ENCODE measurements at regions not wholly inside any gene's neighbourhood (a gene's known extent, or its start where the extent isn't known, plus 50 kb on each side); places are given as distances from the start of the nearest gene placed in this dataset.

DNA sequence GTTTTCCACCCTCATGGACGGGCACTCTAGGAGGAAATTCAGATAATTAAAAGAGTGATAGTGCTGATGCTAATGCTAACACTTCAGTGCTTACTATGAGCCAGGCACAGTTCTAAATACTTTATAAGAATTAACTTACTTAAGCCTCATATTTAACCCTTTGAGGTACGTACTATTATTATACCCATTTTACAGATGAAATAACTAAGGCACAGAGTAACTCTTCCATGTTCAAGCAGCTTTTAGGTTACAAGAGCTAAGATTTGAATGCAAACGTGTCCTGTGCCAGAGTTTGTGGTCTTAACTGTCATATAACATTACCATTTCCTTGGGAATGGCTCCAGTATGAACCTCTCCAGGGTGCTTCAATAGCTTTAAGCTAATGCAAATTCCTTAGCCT lies 114.7 kb upstream of the PRR23C start:
- Histone ChIP-seq H3K4me3 (ENCODE audit: low read depth in 2 of 2, low read length in 2 of 2) (no peak overlapping the region), H3K27me3 (ENCODE audit: control insufficient read depth, insufficient read depth, low read length) (no peaks in the 10 kb centered on the region; the same call in 1 of the 2 replicates), H3K27ac (ENCODE audit: low read length) (no peak overlapping the region), H3K9me3 (ENCODE audit: control insufficient read depth, insufficient read depth, low read depth, low read length) (no peaks in the 10 kb centered on the region), H3K36me3 (ENCODE audit: control insufficient read depth, insufficient read depth, low read length) (no peaks in the 10 kb centered on the region), H3K4me1 (ENCODE audit: control insufficient read depth, insufficient read depth, low read length) (no peaks in the 10 kb centered on the region)
- no peak for DNase-seq (ENCODE audit: low read depth, low spot score)
- CTCF ChIA-PET: no interaction called here
- POLR2A ChIA-PET: no interaction called here
- intact Hi-C loops (cut with micrococcal nuclease; ENCODE audit: unreplicated experiment) (no loop called here), in situ Hi-C loops (cut with HindIII; ENCODE audit: low pct_unique_long_range_greater_than_20kb, low sequenced_read_pairs) (no loop called here)
- ATAC-seq: no peak
- TF ChIP-seq TCF7L2 (IDR thresholded peaks at IDR 0.05; ENCODE audit: low read depth, low read length) (no peak), SIN3A (IDR thresholded peaks at IDR 0.05; ENCODE audit: borderline replicate concordance, insufficient read depth, low read depth, low read length) (no peak), POLR2AphosphoS5 (IDR thresholded peaks at IDR 0.05; ENCODE audit: low read depth, low read length) (no peak)
- TF ChIP-seq, protein P1, sequence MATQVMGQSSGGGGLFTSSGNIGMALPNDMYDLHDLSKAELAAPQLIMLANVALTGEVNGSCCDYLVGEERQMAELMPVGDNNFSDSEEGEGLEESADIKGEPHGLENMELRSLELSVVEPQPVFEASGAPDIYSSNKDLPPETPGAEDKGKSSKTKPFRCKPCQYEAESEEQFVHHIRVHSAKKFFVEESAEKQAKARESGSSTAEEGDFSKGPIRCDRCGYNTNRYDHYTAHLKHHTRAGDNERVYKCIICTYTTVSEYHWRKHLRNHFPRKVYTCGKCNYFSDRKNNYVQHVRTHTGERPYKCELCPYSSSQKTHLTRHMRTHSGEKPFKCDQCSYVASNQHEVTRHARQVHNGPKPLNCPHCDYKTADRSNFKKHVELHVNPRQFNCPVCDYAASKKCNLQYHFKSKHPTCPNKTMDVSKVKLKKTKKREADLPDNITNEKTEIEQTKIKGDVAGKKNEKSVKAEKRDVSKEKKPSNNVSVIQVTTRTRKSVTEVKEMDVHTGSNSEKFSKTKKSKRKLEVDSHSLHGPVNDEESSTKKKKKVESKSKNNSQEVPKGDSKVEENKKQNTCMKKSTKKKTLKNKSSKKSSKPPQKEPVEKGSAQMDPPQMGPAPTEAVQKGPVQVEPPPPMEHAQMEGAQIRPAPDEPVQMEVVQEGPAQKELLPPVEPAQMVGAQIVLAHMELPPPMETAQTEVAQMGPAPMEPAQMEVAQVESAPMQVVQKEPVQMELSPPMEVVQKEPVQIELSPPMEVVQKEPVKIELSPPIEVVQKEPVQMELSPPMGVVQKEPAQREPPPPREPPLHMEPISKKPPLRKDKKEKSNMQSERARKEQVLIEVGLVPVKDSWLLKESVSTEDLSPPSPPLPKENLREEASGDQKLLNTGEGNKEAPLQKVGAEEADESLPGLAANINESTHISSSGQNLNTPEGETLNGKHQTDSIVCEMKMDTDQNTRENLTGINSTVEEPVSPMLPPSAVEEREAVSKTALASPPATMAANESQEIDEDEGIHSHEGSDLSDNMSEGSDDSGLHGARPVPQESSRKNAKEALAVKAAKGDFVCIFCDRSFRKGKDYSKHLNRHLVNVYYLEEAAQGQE (IDR thresholded peaks at IDR 0.05; ENCODE audit: insufficient read depth in 1 of 2, low read depth in 2 of 2, low read length in 1 of 2): no peak
- TF ChIP-seq, protein P2, sequence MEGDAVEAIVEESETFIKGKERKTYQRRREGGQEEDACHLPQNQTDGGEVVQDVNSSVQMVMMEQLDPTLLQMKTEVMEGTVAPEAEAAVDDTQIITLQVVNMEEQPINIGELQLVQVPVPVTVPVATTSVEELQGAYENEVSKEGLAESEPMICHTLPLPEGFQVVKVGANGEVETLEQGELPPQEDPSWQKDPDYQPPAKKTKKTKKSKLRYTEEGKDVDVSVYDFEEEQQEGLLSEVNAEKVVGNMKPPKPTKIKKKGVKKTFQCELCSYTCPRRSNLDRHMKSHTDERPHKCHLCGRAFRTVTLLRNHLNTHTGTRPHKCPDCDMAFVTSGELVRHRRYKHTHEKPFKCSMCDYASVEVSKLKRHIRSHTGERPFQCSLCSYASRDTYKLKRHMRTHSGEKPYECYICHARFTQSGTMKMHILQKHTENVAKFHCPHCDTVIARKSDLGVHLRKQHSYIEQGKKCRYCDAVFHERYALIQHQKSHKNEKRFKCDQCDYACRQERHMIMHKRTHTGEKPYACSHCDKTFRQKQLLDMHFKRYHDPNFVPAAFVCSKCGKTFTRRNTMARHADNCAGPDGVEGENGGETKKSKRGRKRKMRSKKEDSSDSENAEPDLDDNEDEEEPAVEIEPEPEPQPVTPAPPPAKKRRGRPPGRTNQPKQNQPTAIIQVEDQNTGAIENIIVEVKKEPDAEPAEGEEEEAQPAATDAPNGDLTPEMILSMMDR (IDR thresholded peaks at IDR 0.05): no peak
- BruUV-seq (replicated peaks): no TSS peak

- ChIA-PET CTCF (no interaction called here), POLR2A (interaction anchor here (0.6 kb wide), 1 partner anchor 100 kb away, joined by 3 read pairs; no protein-coding TSS in a partner anchor)
- BruUV-seq (replicated peaks): no TSS peak
- H3K27ac ChIP-seq (ENCODE audit: low read length): peak overlapping the region; percentile 64
- no peaks in the 10 kb centered on the region for H3K27me3 ChIP-seq (ENCODE audit: control insufficient read depth, insufficient read depth, low read length)
- peak overlapping the region; percentile 27 to 51 for H3K4me3 ChIP-seq (ENCODE audit: low read depth in 2 of 2, low read length in 2 of 2)
- H3K36me3 ChIP-seq (ENCODE audit: control insufficient read depth, insufficient read depth, low read length): no peaks in the 10 kb centered on the region
- in situ Hi-C loops (cut with HindIII; ENCODE audit: low pct_unique_long_range_greater_than_20kb, low sequenced_read_pairs): no loop called here
- H3K4me1 ChIP-seq (ENCODE audit: control insufficient read depth, insufficient read depth, low read length): peaks cover 8% of the 10 kb centered on the region; the same call in 1 of the 2 replicates
- ATAC-seq (peak; percentile 92), DNase-seq (ENCODE audit: low read depth, low spot score) (peak; percentile 8)
- TF ChIP-seq, protein P1 (IDR thresholded peaks at IDR 0.05; ENCODE audit: insufficient read depth in 1 of 2, low read depth in 2 of 2, low read length in 1 of 2): no peak
- TF ChIP-seq SIN3A (IDR thresholded peaks at IDR 0.05; ENCODE audit: borderline replicate concordance, insufficient read depth, low read depth, low read length) (no peak), POLR2AphosphoS5 (IDR thresholded peaks at IDR 0.05; ENCODE audit: low read depth, low read length) (no peak), TCF7L2 (IDR thresholded peaks at IDR 0.05; ENCODE audit: low read depth, low read length) (no peak)
- TF ChIP-seq, protein P2 (IDR thresholded peaks at IDR 0.05): no peak
- H3K9me3 ChIP-seq (ENCODE audit: control insufficient read depth, insufficient read depth, low read depth, low read length): no peaks in the 10 kb centered on the region
- intact Hi-C loops (cut with micrococcal nuclease; ENCODE audit: unreplicated experiment): no loop called here
These were observed 128.8 kb upstream of the PRR23C start for GRCh38 chr3:139173372-139174108.

Measured in Panc1 (cell line).